ENCODE measurements at regions not wholly inside any gene's neighbourhood (a gene's known extent, or its start where the extent isn't known, plus 50 kb on each side); places are given as distances from the start of the nearest gene placed in this dataset.
"Not testable (repeated sequence)": the region's sequence is repeated elsewhere in the genome, so short reads cannot be mapped to it uniquely, and the experiment has no call there.

DNA sequence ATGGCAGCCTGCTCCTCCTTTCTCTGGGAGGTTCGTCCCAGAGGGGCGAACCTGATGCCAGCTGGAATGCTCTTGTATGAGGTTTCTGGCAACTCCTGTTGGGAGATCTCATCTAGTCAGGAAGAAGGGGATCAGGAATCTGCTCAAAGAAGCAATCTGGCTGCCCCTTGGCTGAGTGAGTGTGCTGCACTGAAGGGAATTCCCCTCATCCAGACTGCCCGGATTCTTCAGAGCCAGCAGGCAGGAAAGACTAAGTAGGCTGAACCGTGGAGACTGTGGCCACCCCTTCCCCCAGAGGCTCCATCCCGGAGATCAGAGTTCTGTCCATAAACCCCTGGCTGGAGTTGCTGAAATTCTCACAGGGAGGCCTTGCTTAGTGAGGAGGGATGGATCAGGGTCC, 476.0 kb downstream of the CSNK1G3 start:
- Histone ChIP-seq H3K4me3 (ENCODE audit: low read depth, low read length, poor library complexity, severe bottlenecking) (no peak overlapping the region), H3K27ac (ENCODE audit: low read depth, low read length, poor library complexity, severe bottlenecking) (no peak overlapping the region), H3K27me3 (replicated peaks; ENCODE audit: insufficient read depth, low read depth, low read length, poor library complexity) (peaks cover 4% of the 10 kb centered on the region), H3K9me3 (ENCODE audit: low read depth, low read length, poor library complexity, severe bottlenecking) (no peaks in the 10 kb centered on the region), H3K36me3 (ENCODE audit: insufficient read depth, low read length, poor library complexity, severe bottlenecking) (no peaks in the 10 kb centered on the region), H3K4me1 (ENCODE audit: insufficient read depth, low read length, poor library complexity, severe bottlenecking) (no peaks in the 10 kb centered on the region)
- ChIA-PET CTCF (no interaction called here), POLR2A (ENCODE audit: low non-redundant PET) (no interaction called here)
- intact Hi-C loops (cut with micrococcal nuclease; ENCODE audit: unreplicated experiment), result no loop called here
- no peak for DNase-seq (ENCODE audit: low spot score)
- TF ChIP-seq CTCF (conservative IDR thresholded peaks at IDR 0.05; ENCODE audit: low read depth, low read length), result no peak
- TF ChIP-seq EZH2 (IDR thresholded peaks at IDR 0.05; ENCODE audit: borderline replicate concordance, low read depth, low read length, poor library complexity, severe bottlenecking), result no peak
- no TSS peak for BruUV-seq (replicated peaks)

DNA sequence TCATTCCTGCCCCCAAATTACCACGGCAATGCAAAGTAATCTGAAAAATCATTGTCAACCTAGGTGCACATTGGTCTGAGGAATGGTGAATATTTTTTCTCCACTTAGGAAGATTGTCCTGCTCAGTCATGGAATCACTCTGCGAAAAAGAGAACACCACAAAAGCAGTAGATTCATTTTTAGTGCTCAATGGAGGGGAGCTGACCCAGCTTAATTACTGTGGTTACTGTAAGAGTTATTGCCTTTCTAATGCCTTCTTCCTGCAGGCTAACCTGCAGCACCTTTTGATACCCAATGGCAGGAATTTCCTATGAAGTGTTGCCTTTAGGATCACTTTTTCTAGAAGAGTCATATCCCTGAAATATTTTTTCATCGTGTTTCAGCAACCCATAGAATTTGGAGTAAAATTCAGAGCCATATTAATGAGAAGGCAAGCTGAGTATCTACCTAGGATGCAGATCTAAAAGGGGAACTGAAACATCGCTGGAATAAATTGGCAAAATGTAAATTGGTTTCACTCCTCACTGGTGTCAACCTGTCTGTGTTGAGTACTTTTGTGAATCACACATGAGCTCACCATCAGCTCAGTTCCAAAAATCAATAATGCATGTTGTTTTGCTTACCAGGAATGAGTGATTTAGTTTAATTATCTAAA, 464.5 kb downstream of the CSNK1G3 start:
- TF ChIP-seq CTCF (conservative IDR thresholded peaks at IDR 0.05; ENCODE audit: low read depth, low read length) (no peak), EZH2 (IDR thresholded peaks at IDR 0.05; ENCODE audit: borderline replicate concordance, low read depth, low read length, poor library complexity, severe bottlenecking) (no peak)
- POLR2A ChIA-PET (ENCODE audit: low non-redundant PET), result no interaction called here
- no TSS peak for BruUV-seq (replicated peaks)

DNA sequence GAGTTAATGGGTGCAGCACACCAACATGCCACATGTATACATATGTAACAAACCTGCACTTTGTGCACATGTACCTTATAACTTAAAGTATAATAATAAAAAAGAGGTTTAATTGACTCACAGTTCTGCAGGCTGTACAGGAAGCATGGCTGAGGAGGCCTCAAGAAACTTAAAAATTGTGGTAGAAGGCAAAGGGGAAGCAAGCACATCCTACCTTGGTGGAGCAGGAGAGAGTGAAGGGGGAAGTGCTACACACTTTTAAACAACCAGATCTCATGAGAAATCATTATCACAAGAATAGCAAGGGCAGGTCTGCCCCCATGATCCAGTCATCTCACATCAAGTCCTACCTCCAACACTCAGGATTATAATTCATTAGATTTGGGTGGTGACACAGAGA, 463.5 kb downstream of the CSNK1G3 start:
- H3K36me3 ChIP-seq (ENCODE audit: insufficient read depth, low read length, poor library complexity, severe bottlenecking); BruUV-seq (replicated peaks); POLR2A ChIA-PET (ENCODE audit: low non-redundant PET); H3K4me3 ChIP-seq (ENCODE audit: low read depth, low read length, poor library complexity, severe bottlenecking); intact Hi-C loops (cut with micrococcal nuclease; ENCODE audit: unreplicated experiment); H3K4me1 ChIP-seq (ENCODE audit: insufficient read depth, low read length, poor library complexity, severe bottlenecking); H3K27ac ChIP-seq (ENCODE audit: low read depth, low read length, poor library complexity, severe bottlenecking); H3K27me3 ChIP-seq (replicated peaks; ENCODE audit: insufficient read depth, low read depth, low read length, poor library complexity); CTCF ChIA-PET; DNase-seq (ENCODE audit: low spot score); H3K9me3 ChIP-seq (ENCODE audit: low read depth, low read length, poor library complexity, severe bottlenecking): not testable (repeated sequence)

More for the DNA sequence above, 464.5 kb downstream of the CSNK1G3 start:
- no peaks in the 10 kb centered on the region for H3K4me1 ChIP-seq (ENCODE audit: insufficient read depth, low read length, poor library complexity, severe bottlenecking)
- CTCF ChIA-PET, result no interaction called here
- H3K27me3 ChIP-seq (replicated peaks; ENCODE audit: insufficient read depth, low read depth, low read length, poor library complexity), result no peaks in the 10 kb centered on the region
- H3K36me3 ChIP-seq (ENCODE audit: insufficient read depth, low read length, poor library complexity, severe bottlenecking), result no peaks in the 10 kb centered on the region
- H3K4me3 ChIP-seq (ENCODE audit: low read depth, low read length, poor library complexity, severe bottlenecking), result no peak overlapping the region
- intact Hi-C loops (cut with micrococcal nuclease; ENCODE audit: unreplicated experiment), result no loop called here
- H3K9me3 ChIP-seq (ENCODE audit: low read depth, low read length, poor library complexity, severe bottlenecking), result no peaks in the 10 kb centered on the region
- no peak for DNase-seq (ENCODE audit: low spot score)
- H3K27ac ChIP-seq (ENCODE audit: low read depth, low read length, poor library complexity, severe bottlenecking), result no peak overlapping the region

DNA sequence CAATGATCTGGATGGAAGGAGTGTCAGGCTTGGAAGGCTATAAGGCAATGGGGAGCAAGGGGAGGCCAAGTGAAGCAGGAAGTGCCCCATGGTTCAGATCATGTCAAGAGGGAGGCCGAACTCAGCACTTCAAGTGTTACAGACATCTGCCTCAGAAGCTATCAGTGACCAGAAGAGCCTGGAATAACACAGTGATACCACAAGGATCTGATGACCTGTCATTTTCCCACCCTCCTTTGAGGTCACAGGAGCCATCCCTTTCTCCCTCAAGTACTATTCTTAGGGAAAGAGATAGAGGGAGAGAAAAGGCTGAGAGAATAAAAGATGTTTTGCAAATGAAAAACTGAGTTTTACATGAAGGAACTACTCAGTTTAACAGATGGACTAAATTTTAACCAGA, 454.8 kb downstream of the CSNK1G3 start:
- no peaks in the 10 kb centered on the region for H3K4me1 ChIP-seq (ENCODE audit: insufficient read depth, low read length, poor library complexity, severe bottlenecking)
- POLR2A ChIA-PET (ENCODE audit: low non-redundant PET), result no interaction called here
- H3K27me3 ChIP-seq (replicated peaks; ENCODE audit: insufficient read depth, low read depth, low read length, poor library complexity), result no peaks in the 10 kb centered on the region
- H3K4me3 ChIP-seq (ENCODE audit: low read depth, low read length, poor library complexity, severe bottlenecking), result no peak overlapping the region
- TF ChIP-seq CTCF (conservative IDR thresholded peaks at IDR 0.05; ENCODE audit: low read depth, low read length) (no peak), EZH2 (IDR thresholded peaks at IDR 0.05; ENCODE audit: borderline replicate concordance, low read depth, low read length, poor library complexity, severe bottlenecking) (no peak)
- no peak overlapping the region for H3K27ac ChIP-seq (ENCODE audit: low read depth, low read length, poor library complexity, severe bottlenecking)
- DNase-seq (ENCODE audit: low spot score), result no peak
- CTCF ChIA-PET, result no interaction called here
- no peaks in the 10 kb centered on the region for H3K36me3 ChIP-seq (ENCODE audit: insufficient read depth, low read length, poor library complexity, severe bottlenecking)
- BruUV-seq (replicated peaks), result no TSS peak
- intact Hi-C loops (cut with micrococcal nuclease; ENCODE audit: unreplicated experiment), result no loop called here
- no peaks in the 10 kb centered on the region for H3K9me3 ChIP-seq (ENCODE audit: low read depth, low read length, poor library complexity, severe bottlenecking)
